Trophoblast cell (in vitro differentiated cells and primary cell): ENCODE measurements at regions not wholly inside any gene's neighbourhood (a gene's known extent, or its start where the extent isn't known, plus 50 kb on each side); places are given as distances from the start of the nearest gene placed in this dataset.

ENCODE experiments used
- DNase-seq, 2 donors: peaks; one replicate each; pipeline ENCODE4 v3.0.0-alpha.2; 2016
- H2AFZ ChIP-seq: 2 replicates; pipeline ENCODE4 v1.6.1; 2013; ENCODE audit warnings: low read length, moderate library complexity, mild to moderate bottlenecking; ENCODE audit not compliant: insufficient read depth, poor library complexity
- H2AK5ac ChIP-seq: 2 replicates; pipeline ENCODE4 v1.6.1; 2013; ENCODE audit warnings: mild to moderate bottlenecking, low read length
- H2BK120ac ChIP-seq: 2 replicates; pipeline ENCODE4 v1.6.1; 2013; ENCODE audit warnings: low read length, mild to moderate bottlenecking, moderate library complexity; ENCODE audit not compliant: insufficient read depth, poor library complexity
- H2BK12ac ChIP-seq: 2 replicates; pipeline ENCODE4 v1.6.1; 2013; ENCODE audit warnings: mild to moderate bottlenecking, low read length, moderate library complexity
- H2BK5ac ChIP-seq: 2 replicates; pipeline ENCODE4 v1.6.1; 2013; ENCODE audit warnings: low read length, low read depth, moderate library complexity, mild to moderate bottlenecking; ENCODE audit not compliant: poor library complexity
- H3K14ac ChIP-seq: 2 replicates; pipeline ENCODE4 v1.6.1; 2013; ENCODE audit warnings: mild to moderate bottlenecking, low read length
- H3K18ac ChIP-seq: 2 replicates; pipeline ENCODE4 v1.6.1; 2013; ENCODE audit warnings: mild to moderate bottlenecking, low read length
- H3K23ac ChIP-seq: 2 replicates; pipeline ENCODE4 v1.6.1; 2013; ENCODE audit warnings: low read length
- H3K27ac ChIP-seq: 2 replicates; pipeline ENCODE4 v1.5.1; 2013; ENCODE audit warnings: low read depth, mild to moderate bottlenecking, inconsistent platforms, low read length, moderate library complexity
- H3K27me3 ChIP-seq: 2 replicates; pipeline ENCODE4 v1.6.1; 2013; ENCODE audit warnings: inconsistent platforms, mild to moderate bottlenecking, low read length, moderate library complexity; ENCODE audit not compliant: insufficient read depth
- H3K36me3 ChIP-seq, 2 experiments: 1 replicate in 1 of 2; 2 replicates in 1 of 2; pipeline ENCODE4 v1.6.1; 2013; ENCODE audit warnings: low read length in 2 of 2, mild to moderate bottlenecking in 2 of 2, moderate library complexity in 1 of 2; ENCODE audit not compliant: insufficient read depth in 2 of 2, control insufficient read depth in 1 of 2
- H3K4ac ChIP-seq: 2 replicates; pipeline ENCODE4 v1.6.1; 2013; ENCODE audit warnings: low read depth, mild to moderate bottlenecking, low read length, moderate library complexity
- H3K4me1 ChIP-seq, 2 experiments: 1 replicate in 1 of 2; 2 replicates in 1 of 2; pipeline ENCODE4 v1.6.1; 2013; ENCODE audit warnings: low read length in 2 of 2, mild to moderate bottlenecking in 2 of 2, moderate library complexity in 1 of 2; ENCODE audit not compliant: insufficient read depth in 2 of 2, control insufficient read depth in 1 of 2
- H3K4me2 ChIP-seq: 2 replicates; pipeline ENCODE4 v1.6.1; 2013; ENCODE audit warnings: inconsistent platforms, mild to moderate bottlenecking, low read length, moderate library complexity
- H3K4me3 ChIP-seq: 2 replicates; pipeline ENCODE4 v1.5.1; 2013; ENCODE audit warnings: mild to moderate bottlenecking, low read depth, low read length, inconsistent platforms
- H3K79me1 ChIP-seq: one replicate; pipeline ENCODE4 v1.6.1; 2013; ENCODE audit warnings: low read length
- H3K79me2 ChIP-seq: 2 replicates; pipeline ENCODE4 v1.6.1; 2013; ENCODE audit warnings: low read length, mild to moderate bottlenecking; ENCODE audit not compliant: control insufficient read depth, insufficient read depth, poor library complexity
- H3K9ac ChIP-seq: 2 replicates; pipeline ENCODE4 v1.6.1; 2013; ENCODE audit warnings: mild to moderate bottlenecking, low read length
- H3K9me3 ChIP-seq: 2 replicates; pipeline ENCODE4 v1.6.1; 2013; ENCODE audit warnings: low read depth, mild to moderate bottlenecking, control low read depth, inconsistent platforms, low read length; ENCODE audit not compliant: insufficient read depth
- H4K12ac ChIP-seq: 2 replicates; pipeline ENCODE4 v1.6.1; 2013; ENCODE audit warnings: low read depth, mild to moderate bottlenecking, low read length, moderate library complexity
- H4K8ac ChIP-seq: 2 replicates; pipeline ENCODE4 v1.6.1; 2013; ENCODE audit warnings: low read depth, mild to moderate bottlenecking, low read length, moderate library complexity
- H4K91ac ChIP-seq: one replicate; pipeline ENCODE4 v1.6.1; 2013; ENCODE audit warnings: low read depth, mild to moderate bottlenecking, low read length, moderate library complexity
- WGBS: extraction: QIAGEN DNeasy Blood & Tissue Kit; methylation state at CpG from one replicate; pipeline ENCODE4 v1.1.7; 2013; ENCODE audit warnings: missing lambda C conversion rate; ENCODE audit not compliant: insufficient read length, insufficient coverage; ENCODE audit errors: extremely low coverage; 5-methylcytosine and 5-hydroxymethylcytosine counted together

DNA sequence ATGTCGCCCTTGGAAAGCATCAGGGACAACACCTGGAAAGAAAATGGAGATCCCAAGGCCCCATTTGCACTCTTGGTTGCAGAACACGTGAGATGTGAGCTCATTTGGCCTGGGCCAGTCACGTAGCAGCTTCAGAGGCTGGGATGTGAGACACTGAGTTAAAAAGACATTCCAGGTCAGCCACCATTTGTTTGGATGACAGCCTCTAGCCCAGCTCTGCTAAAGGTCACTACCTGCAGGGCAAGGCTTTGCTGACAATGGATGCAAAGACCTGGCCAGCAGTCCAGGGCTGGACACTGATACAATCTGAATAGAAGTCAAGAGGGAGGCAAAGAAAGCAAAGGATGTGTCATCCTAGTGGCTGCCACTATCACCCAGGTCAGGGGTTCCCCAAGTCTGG is 83.9 kb upstream of the LRPPRC start:
- no peak overlapping the region for H2BK5ac ChIP-seq
- no peak overlapping the region for H3K18ac ChIP-seq
- no peak overlapping the region for H3K4me3 ChIP-seq
- H3K27ac ChIP-seq: peak overlapping the region; percentile 34
- H3K4me2 ChIP-seq: no peak overlapping the region
- H4K8ac ChIP-seq: peak overlapping the region; percentile 15
- no peaks in the 10 kb centered on the region for H3K79me2 ChIP-seq
- no peak overlapping the region for H4K91ac ChIP-seq
- H2AK5ac ChIP-seq: no peak overlapping the region
- H3K27me3 ChIP-seq: no peaks in the 10 kb centered on the region
- H3K36me3 ChIP-seq: no peaks in the 10 kb centered on the region
- no peak overlapping the region for H2BK120ac ChIP-seq
- DNase-seq: peak; percentile 31 to 35
- H3K23ac ChIP-seq: no peak overlapping the region
- peaks cover 5% of the 10 kb centered on the region for H3K79me1 ChIP-seq
- no peak overlapping the region for H2BK12ac ChIP-seq
- no peak overlapping the region for H4K12ac ChIP-seq
- no peak overlapping the region for H3K4ac ChIP-seq
- WGBS: no CpG with 5 or more reads among the region's 3 CpGs
- H3K14ac ChIP-seq: no peak overlapping the region
- no peaks in the 10 kb centered on the region for H3K9me3 ChIP-seq
- H3K4me1 ChIP-seq: peaks cover 9 to 11% of the 10 kb centered on the region in 2 experiments
- H2AFZ ChIP-seq: no peak overlapping the region
- no peak overlapping the region for H3K9ac ChIP-seq

DNA sequence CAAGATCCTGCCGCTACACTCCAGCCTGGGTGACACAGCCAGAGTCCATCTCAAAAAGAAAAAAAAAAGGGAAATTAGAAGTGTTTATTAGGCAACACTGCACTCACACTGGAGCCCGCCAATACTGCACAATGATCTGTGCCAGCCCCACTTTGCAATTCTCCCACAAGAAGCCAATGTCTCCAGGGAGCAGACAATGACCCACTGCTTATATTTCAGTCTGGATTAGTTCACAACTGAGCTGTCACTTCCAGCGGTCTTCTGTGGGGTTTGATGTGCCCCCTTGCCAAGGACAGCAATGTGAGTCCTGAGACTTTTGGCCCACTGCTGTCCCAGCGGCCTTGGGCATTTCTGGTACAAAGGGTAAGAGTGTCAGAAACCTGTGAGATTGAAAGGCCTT is 85.6 kb upstream of the PPM1B start:
- peak overlapping the region; percentile 19 for H4K91ac ChIP-seq
- no peak overlapping the region for H3K27ac ChIP-seq
- DNase-seq: no peak
- no peak overlapping the region for H3K4ac ChIP-seq
- H3K14ac ChIP-seq: peak overlapping the region; percentile 65
- no peak overlapping the region for H2BK120ac ChIP-seq
- no peak overlapping the region for H2AFZ ChIP-seq
- H2BK5ac ChIP-seq: no peak overlapping the region
- no peaks in the 10 kb centered on the region for H3K9me3 ChIP-seq
- H3K36me3 ChIP-seq: no peaks in the 10 kb centered on the region
- H2AK5ac ChIP-seq: no peak overlapping the region
- H3K9ac ChIP-seq: no peak overlapping the region
- H3K79me1 ChIP-seq: peaks cover 18% of the 10 kb centered on the region
- peak overlapping the region; percentile 28 for H2BK12ac ChIP-seq
- H4K8ac ChIP-seq: no peak overlapping the region
- peaks cover 1% of the 10 kb centered on the region for H3K79me2 ChIP-seq
- H3K4me3 ChIP-seq: no peak overlapping the region
- H3K18ac ChIP-seq: peak overlapping the region; percentile 26
- H3K4me2 ChIP-seq: no peak overlapping the region
- H3K23ac ChIP-seq: no peak overlapping the region
- no peak overlapping the region for H4K12ac ChIP-seq
- WGBS: no CpG with 5 or more reads among the region's 4 CpGs
- H3K4me1 ChIP-seq: peaks cover 22 to 24% of the 10 kb centered on the region in 2 experiments
- no peaks in the 10 kb centered on the region for H3K27me3 ChIP-seq

DNA sequence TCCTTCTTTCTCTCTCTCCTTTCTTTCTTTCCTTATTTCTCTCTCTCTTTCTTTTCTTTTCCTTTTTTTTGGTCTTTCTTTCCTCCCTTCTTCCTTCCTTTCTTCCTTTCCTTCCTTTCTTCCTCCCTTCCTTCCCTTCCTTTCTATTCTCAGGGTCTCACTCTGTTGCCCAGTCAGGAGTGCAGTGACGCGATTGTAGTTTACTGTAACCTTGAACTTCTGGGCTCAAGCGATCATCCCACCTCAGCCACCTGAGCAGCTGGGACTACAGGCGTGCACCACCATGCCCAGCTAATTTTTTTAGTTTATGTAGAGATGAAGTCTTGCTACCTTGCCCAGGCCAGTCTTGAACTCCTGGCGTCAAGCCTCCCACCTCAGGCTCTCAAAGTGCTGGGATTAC is 83.8 kb upstream of the PPM1B start:
- Histone ChIP-seq H3K36me3 (no peaks in the 10 kb centered on the region), H2AFZ (no peak overlapping the region), H3K4me1 (peaks cover 18 to 19% of the 10 kb centered on the region in 2 experiments), H3K14ac (peak overlapping the region; percentile 48), H3K9ac (no peak overlapping the region), H3K4me3 (no peak overlapping the region), H2AK5ac (no peak overlapping the region), H3K9me3 (no peaks in the 10 kb centered on the region), H2BK12ac (peak overlapping the region; percentile 77), H3K79me2 (peaks cover 1% of the 10 kb centered on the region), H3K79me1 (peaks cover 17% of the 10 kb centered on the region), H2BK5ac (peak overlapping the region; percentile 87), H3K18ac (peak overlapping the region; percentile 40), H3K23ac (no peak overlapping the region), H4K91ac (peak overlapping the region; percentile 55), H3K4me2 (no peak overlapping the region), H4K8ac (peak overlapping the region; percentile 65), H3K27ac (peak overlapping the region; percentile 33), H3K4ac (peak overlapping the region; percentile 59), H3K27me3 (no peaks in the 10 kb centered on the region), H2BK120ac (peak overlapping the region; percentile 90), H4K12ac (no peak overlapping the region)
- WGBS: no CpG with 5 or more reads among the region's 5 CpGs
- DNase-seq: no peak

DNA sequence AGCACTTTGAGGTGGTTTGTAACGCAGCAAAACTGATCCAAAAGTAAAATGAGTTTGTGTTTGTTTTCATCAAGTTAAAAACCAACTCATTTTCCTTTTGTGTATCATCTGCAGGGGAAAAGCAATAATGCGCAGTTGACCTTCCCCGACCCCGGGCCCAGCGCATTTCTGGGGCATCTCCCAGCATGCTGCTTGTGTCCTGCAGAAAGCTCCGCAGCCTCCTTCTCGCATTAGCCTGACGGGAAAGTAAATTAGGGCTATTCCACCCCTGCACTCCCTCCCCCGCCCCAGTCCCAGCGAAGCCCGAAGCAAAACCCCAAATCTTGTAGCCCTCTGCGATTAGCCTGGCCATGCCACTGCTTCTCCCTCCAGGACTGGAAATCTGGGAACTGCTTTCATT is 82.0 kb upstream of the PPM1B start:
- peaks cover 17% of the 10 kb centered on the region for H3K79me1 ChIP-seq
- H3K4me1 ChIP-seq: peaks cover 18% of the 10 kb centered on the region in 2 experiments
- H3K36me3 ChIP-seq: no peaks in the 10 kb centered on the region
- H2AFZ ChIP-seq: peak overlapping the region; percentile 99
- no CpG with 5 or more reads among the region's 12 CpGs for WGBS
- peak overlapping the region; percentile 84 for H3K4me2 ChIP-seq
- H3K14ac ChIP-seq: no peak overlapping the region
- H4K8ac ChIP-seq: peak overlapping the region; percentile 83
- peak overlapping the region; percentile 83 for H4K12ac ChIP-seq
- H3K23ac ChIP-seq: no peak overlapping the region
- H3K18ac ChIP-seq: no peak overlapping the region
- H3K9me3 ChIP-seq: no peaks in the 10 kb centered on the region
- H3K27me3 ChIP-seq: no peaks in the 10 kb centered on the region
- H2BK5ac ChIP-seq: no peak overlapping the region
- H2BK12ac ChIP-seq: peak overlapping the region; percentile 85
- no peak overlapping the region for H3K4ac ChIP-seq
- H2BK120ac ChIP-seq: peak overlapping the region; percentile 94
- H4K91ac ChIP-seq: peak overlapping the region; percentile 81
- H3K9ac ChIP-seq: no peak overlapping the region
- H3K27ac ChIP-seq: no peak overlapping the region
- H2AK5ac ChIP-seq: peak overlapping the region; percentile 76
- no peak for DNase-seq
- H3K4me3 ChIP-seq: no peak overlapping the region
- H3K79me2 ChIP-seq: peaks cover 1% of the 10 kb centered on the region
